ENCODE measurements at regions not wholly inside any gene's neighbourhood (a gene's known extent, or its start where the extent isn't known, plus 50 kb on each side); places are given as distances from the start of the nearest gene placed in this dataset.

- Histone ChIP-seq H3F3A (replicated peaks; ENCODE audit: insufficient read depth) (peaks cover 17% of the 10 kb centered on the region), H3K9me2 (no peaks in the 10 kb centered on the region), H3K4me3 (ENCODE audit: low read depth in 2 of 2, low read length in 1 of 2) (no peak overlapping the region), H3K27me3 (ENCODE audit: insufficient read depth) (no peaks in the 10 kb centered on the region), H4K20me1 (ENCODE audit: insufficient read depth) (no peaks in the 10 kb centered on the region), H3K4me2 (peak overlapping the region; percentile 72), H3K9ac (peak overlapping the region; percentile 66; the same call in 1 of the 2 replicates), H3K27ac (ENCODE audit: low read depth in 2 of 2, low read length in 1 of 2) (peak overlapping the region; percentile 93 to 99; a peak in 3 of 4 replicates), H3K9me3 (no peaks in the 10 kb centered on the region), H3K36me3 (replicated peaks in 1 of 2; ENCODE audit: control insufficient read depth in 1 of 2, insufficient read depth in 2 of 2, low read length in 1 of 2) (no peaks in the 10 kb centered on the region), H3K4me1 (ENCODE audit: control insufficient read depth in 1 of 2, insufficient read depth in 2 of 2, low read depth in 1 of 2, low read length in 1 of 2) (peaks cover 0 to 33% of the 10 kb centered on the region in 2 experiments), H2AFZ (ENCODE audit: low read depth) (peak overlapping the region; percentile 82), H3K79me2 (ENCODE audit: insufficient read depth) (no peaks in the 10 kb centered on the region)
- DNase-seq: no peak
- WGBS (ENCODE audit: low lambda C conversion rate): 16% methylated on average over 3 of the region's 3 CpGs
- ChIA-PET POLR2A (no interaction called here), CTCF (interaction anchor here (1.0 kb wide), 1 partner anchor 13 kb away, joined by 3 read pairs; no protein-coding TSS in a partner anchor)
- TF ChIP-seq GATA2 (CRISPR knock-in tag; IDR thresholded peaks at IDR 0.05) (no peak), YY1 (IDR thresholded peaks at IDR 0.05; ENCODE audit: low read depth) (no peak), TEAD4 (IDR thresholded peaks at IDR 0.05; ENCODE audit: borderline replicate concordance, insufficient read depth) (peak; percentile 100), SMC3 (IDR thresholded peaks at IDR 0.05; ENCODE audit: low read depth, low read length) (no peak), RXRA (IDR thresholded peaks at IDR 0.05; ENCODE audit: borderline replicate concordance, low read depth) (peak; percentile 98), EP300 (IDR thresholded peaks at IDR 0.05; ENCODE audit: borderline replicate concordance in 1 of 2, low read depth in 1 of 2, low read length in 1 of 2) (peak; percentile 88 to 100), POLR2AphosphoS5 (IDR thresholded peaks at IDR 0.05; ENCODE audit: low read depth, low read length) (peak; percentile 98), EZH2phosphoT487 (IDR thresholded peaks at IDR 0.05; ENCODE audit: borderline replicate concordance, low read depth) (no peak), USF2 (IDR thresholded peaks at IDR 0.05; ENCODE audit: borderline replicate concordance, low read depth, low read length) (no peak), FOXJ3 (CRISPR knock-in tag; IDR thresholded peaks at IDR 0.05) (no peak), JUND (IDR thresholded peaks at IDR 0.05) (peak; percentile 98), FOSL2 (IDR thresholded peaks at IDR 0.05; ENCODE audit: borderline replicate concordance, low read depth) (peak; percentile 87), USF1 (IDR thresholded peaks at IDR 0.05; ENCODE audit: borderline replicate concordance, low read depth) (no peak), MAX (IDR thresholded peaks at IDR 0.05; ENCODE audit: low read depth) (peak; percentile 20; the same call in 1 of the 2 replicates), TCF12 (IDR thresholded peaks at IDR 0.05) (peak; percentile 100), ELF1 (IDR thresholded peaks at IDR 0.05) (0 out of 2 replicates have a peak, but pooled peaks have one; percentile 13), MEF2A (IDR thresholded peaks at IDR 0.05; ENCODE audit: borderline replicate concordance, low read depth) (peak; percentile 95), SIN3A (IDR thresholded peaks at IDR 0.05; ENCODE audit: borderline replicate concordance, low read depth, low read length) (0 out of 2 replicates have a peak, but pooled peaks have one; percentile 62), IRF3 (IDR thresholded peaks at IDR 0.05; ENCODE audit: low read depth, low read length) (no peak), REST (IDR thresholded peaks at IDR 0.05; ENCODE audit: low read depth, low read length) (no peak), FOXM1 (IDR thresholded peaks at IDR 0.05; ENCODE audit: low read depth) (peak; percentile 99)
- TF ChIP-seq, protein P1, sequence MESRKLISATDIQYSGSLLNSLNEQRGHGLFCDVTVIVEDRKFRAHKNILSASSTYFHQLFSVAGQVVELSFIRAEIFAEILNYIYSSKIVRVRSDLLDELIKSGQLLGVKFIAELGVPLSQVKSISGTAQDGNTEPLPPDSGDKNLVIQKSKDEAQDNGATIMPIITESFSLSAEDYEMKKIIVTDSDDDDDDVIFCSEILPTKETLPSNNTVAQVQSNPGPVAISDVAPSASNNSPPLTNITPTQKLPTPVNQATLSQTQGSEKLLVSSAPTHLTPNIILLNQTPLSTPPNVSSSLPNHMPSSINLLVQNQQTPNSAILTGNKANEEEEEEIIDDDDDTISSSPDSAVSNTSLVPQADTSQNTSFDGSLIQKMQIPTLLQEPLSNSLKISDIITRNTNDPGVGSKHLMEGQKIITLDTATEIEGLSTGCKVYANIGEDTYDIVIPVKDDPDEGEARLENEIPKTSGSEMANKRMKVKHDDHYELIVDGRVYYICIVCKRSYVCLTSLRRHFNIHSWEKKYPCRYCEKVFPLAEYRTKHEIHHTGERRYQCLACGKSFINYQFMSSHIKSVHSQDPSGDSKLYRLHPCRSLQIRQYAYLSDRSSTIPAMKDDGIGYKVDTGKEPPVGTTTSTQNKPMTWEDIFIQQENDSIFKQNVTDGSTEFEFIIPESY (IDR thresholded peaks at IDR 0.05; ENCODE audit: borderline replicate concordance, low read depth): peak; percentile 41; the same call in 1 of the 2 replicates
Observed at GRCh38 chr2:181805228-181806038, 86.1 kb upstream of the ITPRID2 start.

Measured in SK-N-SH (cell line).